ENCODE measurements at regions not wholly inside any gene's neighbourhood (a gene's known extent, or its start where the extent isn't known, plus 50 kb on each side); places are given as distances from the start of the nearest gene placed in this dataset.

GRCh38 chr11:42253156-42253555 lies 793.7 kb upstream of the LRRC4C start:
- H3K4me1 Mint-ChIP-seq: no peaks in the 10 kb centered on the region
- no peak overlapping the region for H3K4me3 Mint-ChIP-seq
- no peak overlapping the region for H3K27ac Mint-ChIP-seq
- H3K9me3 Mint-ChIP-seq: peaks cover 4 to 8% of the 10 kb centered on the region in 2 donors
- DNase-seq (no peak), ATAC-seq (no peak)
- no peaks in the 10 kb centered on the region for H3K27me3 Mint-ChIP-seq

- Mint-ChIP-seq H3K27ac (no peak overlapping the region), H3K9me3 (peaks cover 0 to 6% of the 10 kb centered on the region in 2 donors), H3K27me3 (no peaks in the 10 kb centered on the region), H3K4me1 (no peaks in the 10 kb centered on the region), H3K4me3 (no peak overlapping the region)
- ATAC-seq: no peak
- DNase-seq: no peak
Observed at GRCh38 chr11:42255906-42256305, 796.5 kb upstream of the LRRC4C start.

GRCh38 chr11:42257534-42257933 lies 798.1 kb upstream of the LRRC4C start:
- ATAC-seq (no peak), DNase-seq (no peak)
- Mint-ChIP-seq H3K4me1 (no peaks in the 10 kb centered on the region), H3K27ac (no peak overlapping the region), H3K27me3 (no peaks in the 10 kb centered on the region), H3K4me3 (no peak overlapping the region), H3K9me3 (peaks cover 0 to 6% of the 10 kb centered on the region in 2 donors)

GRCh38 chr11:42265072-42265471 lies 805.6 kb upstream of the LRRC4C start:
- no peak overlapping the region for H3K4me3 Mint-ChIP-seq
- DNase-seq (no peak), ATAC-seq (no peak)
- H3K27ac Mint-ChIP-seq: no peak overlapping the region
- H3K9me3 Mint-ChIP-seq: peaks cover 3 to 4% of the 10 kb centered on the region in 2 donors
- no peaks in the 10 kb centered on the region for H3K4me1 Mint-ChIP-seq
- H3K27me3 Mint-ChIP-seq: no peaks in the 10 kb centered on the region

- Mint-ChIP-seq H3K4me1 (no peaks in the 10 kb centered on the region), H3K4me3 (no peak overlapping the region), H3K27me3 (no peaks in the 10 kb centered on the region), H3K9me3 (peaks cover 9 to 22% of the 10 kb centered on the region in 2 donors), H3K27ac (no peak overlapping the region)
- no peak for DNase-seq
- ATAC-seq: no peak
Observed at GRCh38 chr11:42271306-42271705, 811.9 kb upstream of the LRRC4C start.

- Mint-ChIP-seq H3K9me3 (peaks cover 12 to 26% of the 10 kb centered on the region in 2 donors), H3K4me3 (no peak overlapping the region), H3K27ac (no peak overlapping the region), H3K4me1 (no peaks in the 10 kb centered on the region), H3K27me3 (no peaks in the 10 kb centered on the region)
- DNase-seq: no peak
- no peak for ATAC-seq
Observed at GRCh38 chr11:42273977-42274376, 814.5 kb upstream of the LRRC4C start.

GRCh38 chr11:42296910-42297309 lies 837.5 kb upstream of the LRRC4C start:
- H3K9me3 Mint-ChIP-seq: peaks cover 14 to 22% of the 10 kb centered on the region in 2 donors

GRCh38 chr11:42299780-42300179 lies 840.3 kb upstream of the LRRC4C start:
- ATAC-seq (no peak), DNase-seq (no peak)
- no peak overlapping the region for H3K27ac Mint-ChIP-seq
- no peak overlapping the region for H3K4me3 Mint-ChIP-seq
- no peaks in the 10 kb centered on the region for H3K27me3 Mint-ChIP-seq
- peaks cover 7 to 22% of the 10 kb centered on the region in 2 donors for H3K9me3 Mint-ChIP-seq
- no peaks in the 10 kb centered on the region for H3K4me1 Mint-ChIP-seq

More at GRCh38 chr11:42296910-42297309, 837.5 kb upstream of the LRRC4C start:
- ATAC-seq (no peak), DNase-seq (no peak)
- no peaks in the 10 kb centered on the region for H3K27me3 Mint-ChIP-seq
- no peak overlapping the region for H3K27ac Mint-ChIP-seq
- H3K4me1 Mint-ChIP-seq: no peaks in the 10 kb centered on the region
- H3K4me3 Mint-ChIP-seq: no peak overlapping the region

GRCh38 chr11:42301777-42302176 lies 842.3 kb upstream of the LRRC4C start:
- no peak overlapping the region for H3K27ac Mint-ChIP-seq
- no peaks in the 10 kb centered on the region for H3K4me1 Mint-ChIP-seq
- ATAC-seq (no peak), DNase-seq (no peak)
- H3K27me3 Mint-ChIP-seq: no peaks in the 10 kb centered on the region
- H3K4me3 Mint-ChIP-seq: no peak overlapping the region
- peaks cover 0 to 22% of the 10 kb centered on the region in 2 donors for H3K9me3 Mint-ChIP-seq

- H3K4me1 Mint-ChIP-seq: no peaks in the 10 kb centered on the region
- no peak overlapping the region for H3K4me3 Mint-ChIP-seq
- DNase-seq (no peak), ATAC-seq (no peak)
- H3K27me3 Mint-ChIP-seq: no peaks in the 10 kb centered on the region
- H3K9me3 Mint-ChIP-seq: peaks cover 4 to 21% of the 10 kb centered on the region in 2 donors
- H3K27ac Mint-ChIP-seq: no peak overlapping the region
Observed at GRCh38 chr11:42311514-42311913, 852.1 kb upstream of the LRRC4C start.

GRCh38 chr11:42311944-42312343 lies 852.5 kb upstream of the LRRC4C start:
- no peak overlapping the region for H3K27ac Mint-ChIP-seq
- no peaks in the 10 kb centered on the region for H3K4me1 Mint-ChIP-seq
- no peak for ATAC-seq
- no peak overlapping the region for H3K4me3 Mint-ChIP-seq
- H3K9me3 Mint-ChIP-seq: peaks cover 4 to 21% of the 10 kb centered on the region in 2 donors
- H3K27me3 Mint-ChIP-seq: no peaks in the 10 kb centered on the region
- no peak for DNase-seq

GRCh38 chr11:42315267-42315666 lies 855.8 kb upstream of the LRRC4C start:
- H3K4me3 Mint-ChIP-seq: no peak overlapping the region
- ATAC-seq (no peak), DNase-seq (no peak)
- peaks cover 4 to 14% of the 10 kb centered on the region in 2 donors for H3K9me3 Mint-ChIP-seq
- H3K27ac Mint-ChIP-seq: no peak overlapping the region
- H3K4me1 Mint-ChIP-seq: no peaks in the 10 kb centered on the region
- no peaks in the 10 kb centered on the region for H3K27me3 Mint-ChIP-seq

GRCh38 chr11:42315846-42316245 lies 856.4 kb upstream of the LRRC4C start:
- H3K4me3 Mint-ChIP-seq: no peak overlapping the region
- ATAC-seq: no peak
- peaks cover 4 to 14% of the 10 kb centered on the region in 2 donors for H3K9me3 Mint-ChIP-seq
- H3K27me3 Mint-ChIP-seq: no peaks in the 10 kb centered on the region
- DNase-seq: no peak
- H3K27ac Mint-ChIP-seq: no peak overlapping the region
- H3K4me1 Mint-ChIP-seq: no peaks in the 10 kb centered on the region

GRCh38 chr11:42319921-42320320 lies 860.5 kb upstream of the LRRC4C start:
- Mint-ChIP-seq H3K4me1 (no peaks in the 10 kb centered on the region), H3K27ac (no peak overlapping the region), H3K9me3 (peaks cover 2 to 7% of the 10 kb centered on the region in 2 donors), H3K4me3 (no peak overlapping the region), H3K27me3 (no peaks in the 10 kb centered on the region)
- no peak for ATAC-seq
- no peak for DNase-seq

GRCh38 chr11:42329929-42330565 lies 870.6 kb upstream of the LRRC4C start:
- Mint-ChIP-seq H3K4me1 (no peaks in the 10 kb centered on the region), H3K9me3 (peaks cover 9 to 24% of the 10 kb centered on the region in 2 donors), H3K4me3 (no peak overlapping the region), H3K27ac (no peak overlapping the region), H3K27me3 (no peaks in the 10 kb centered on the region)
- DNase-seq (no peak), ATAC-seq (no peak)

GRCh38 chr11:42337786-42338455 lies 878.5 kb upstream of the LRRC4C start:
- Mint-ChIP-seq H3K9me3 (peaks cover 21 to 30% of the 10 kb centered on the region in 2 donors), H3K4me3 (no peak overlapping the region), H3K27ac (no peak overlapping the region), H3K27me3 (no peaks in the 10 kb centered on the region), H3K4me1 (no peaks in the 10 kb centered on the region)
- no peak for DNase-seq
- no peak for ATAC-seq

Data from stimulated activated naive CD8-positive, alpha-beta T cell treated with anti-CD3 and anti-CD28 coated beads, Interleukin-15, amount 100 ng/mL, for 72 hours (primary cell).